ENCODE measurements at regions not wholly inside any gene's neighbourhood (a gene's known extent, or its start where the extent isn't known, plus 50 kb on each side); places are given as distances from the start of the nearest gene placed in this dataset.
"Not testable (repeated sequence)": the region's sequence is repeated elsewhere in the genome, so short reads cannot be mapped to it uniquely, and the experiment has no call there.

- TF ChIP-seq POLR2A (IDR thresholded peaks at IDR 0.05) (no peak), POLR2AphosphoS5 (IDR thresholded peaks at IDR 0.05) (no peak), EP300 (IDR thresholded peaks at IDR 0.05) (no peak)
- TF ChIP-seq, protein P1, sequence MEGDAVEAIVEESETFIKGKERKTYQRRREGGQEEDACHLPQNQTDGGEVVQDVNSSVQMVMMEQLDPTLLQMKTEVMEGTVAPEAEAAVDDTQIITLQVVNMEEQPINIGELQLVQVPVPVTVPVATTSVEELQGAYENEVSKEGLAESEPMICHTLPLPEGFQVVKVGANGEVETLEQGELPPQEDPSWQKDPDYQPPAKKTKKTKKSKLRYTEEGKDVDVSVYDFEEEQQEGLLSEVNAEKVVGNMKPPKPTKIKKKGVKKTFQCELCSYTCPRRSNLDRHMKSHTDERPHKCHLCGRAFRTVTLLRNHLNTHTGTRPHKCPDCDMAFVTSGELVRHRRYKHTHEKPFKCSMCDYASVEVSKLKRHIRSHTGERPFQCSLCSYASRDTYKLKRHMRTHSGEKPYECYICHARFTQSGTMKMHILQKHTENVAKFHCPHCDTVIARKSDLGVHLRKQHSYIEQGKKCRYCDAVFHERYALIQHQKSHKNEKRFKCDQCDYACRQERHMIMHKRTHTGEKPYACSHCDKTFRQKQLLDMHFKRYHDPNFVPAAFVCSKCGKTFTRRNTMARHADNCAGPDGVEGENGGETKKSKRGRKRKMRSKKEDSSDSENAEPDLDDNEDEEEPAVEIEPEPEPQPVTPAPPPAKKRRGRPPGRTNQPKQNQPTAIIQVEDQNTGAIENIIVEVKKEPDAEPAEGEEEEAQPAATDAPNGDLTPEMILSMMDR (IDR thresholded peaks at IDR 0.05), result no peak
- Histone ChIP-seq H3K4me1 (no peaks in the 10 kb centered on the region), H3K4me3 (no peak overlapping the region), H3K9me3 (no peaks in the 10 kb centered on the region), H3K27ac (no peak overlapping the region), H3K27me3 (no peaks in the 10 kb centered on the region), H3K36me3 (no peaks in the 10 kb centered on the region)
- DNase-seq (ENCODE audit: low spot score in 2 of 2), result no peak
Measured at GRCh38 chr3:169009453-169009852, 654.1 kb downstream of the MECOM start.

- Histone ChIP-seq H3K4me3 (no peak overlapping the region), H3K27ac (no peak overlapping the region), H3K36me3 (no peaks in the 10 kb centered on the region), H3K4me1 (no peaks in the 10 kb centered on the region), H3K27me3 (no peaks in the 10 kb centered on the region), H3K9me3 (no peaks in the 10 kb centered on the region)
- WGBS, result 39% methylated on average over 2 of the region's 2 CpGs
- DNase-seq (ENCODE audit: low spot score in 2 of 2), result no peak
- TF ChIP-seq EP300 (IDR thresholded peaks at IDR 0.05) (no peak), POLR2AphosphoS5 (IDR thresholded peaks at IDR 0.05) (no peak), POLR2A (IDR thresholded peaks at IDR 0.05) (no peak)
- TF ChIP-seq, protein P1 (IDR thresholded peaks at IDR 0.05), result no peak
Measured at GRCh38 chr3:169008776-169009358, 654.6 kb downstream of the MECOM start.

GRCh38 chr3:169007145-169007544, 656.4 kb downstream of the MECOM start:
- H3K4me3 ChIP-seq, result no peak overlapping the region
- no peak overlapping the region for H3K27ac ChIP-seq
- no peaks in the 10 kb centered on the region for H3K4me1 ChIP-seq
- 72% methylated on average over 2 of the region's 2 CpGs for WGBS
- DNase-seq (ENCODE audit: low spot score in 2 of 2), result no peak
- TF ChIP-seq POLR2AphosphoS5 (IDR thresholded peaks at IDR 0.05) (no peak), POLR2A (IDR thresholded peaks at IDR 0.05) (no peak), EP300 (IDR thresholded peaks at IDR 0.05) (no peak)
- TF ChIP-seq, protein P1 (IDR thresholded peaks at IDR 0.05), result no peak
- H3K36me3 ChIP-seq, result no peaks in the 10 kb centered on the region
- H3K27me3 ChIP-seq, result no peaks in the 10 kb centered on the region
- no peaks in the 10 kb centered on the region for H3K9me3 ChIP-seq

GRCh38 chr3:169006398-169006797, 657.1 kb downstream of the MECOM start:
- H3K4me3 ChIP-seq; DNase-seq (ENCODE audit: low spot score in 2 of 2); H3K9me3 ChIP-seq; H3K27me3 ChIP-seq; H3K4me1 ChIP-seq; H3K36me3 ChIP-seq; H3K27ac ChIP-seq: not testable (repeated sequence)
- 100% methylated on average over 3 of the region's 5 CpGs for WGBS

- no peak overlapping the region for H3K27ac ChIP-seq
- no peaks in the 10 kb centered on the region for H3K9me3 ChIP-seq
- no peaks in the 10 kb centered on the region for H3K4me1 ChIP-seq
- DNase-seq (ENCODE audit: low spot score in 2 of 2), result no peak
- no peaks in the 10 kb centered on the region for H3K27me3 ChIP-seq
- H3K4me3 ChIP-seq, result no peak overlapping the region
- TF ChIP-seq, protein P1 (IDR thresholded peaks at IDR 0.05), result no peak
- TF ChIP-seq POLR2A (IDR thresholded peaks at IDR 0.05) (no peak), EP300 (IDR thresholded peaks at IDR 0.05) (no peak), POLR2AphosphoS5 (IDR thresholded peaks at IDR 0.05) (no peak)
- H3K36me3 ChIP-seq, result no peaks in the 10 kb centered on the region
Measured at GRCh38 chr3:169002689-169003088, 660.8 kb downstream of the MECOM start.

GRCh38 chr3:168998792-168999191, 664.7 kb downstream of the MECOM start:
- no peak for DNase-seq (ENCODE audit: low spot score in 2 of 2)
- TF ChIP-seq POLR2AphosphoS5 (IDR thresholded peaks at IDR 0.05) (no peak), POLR2A (IDR thresholded peaks at IDR 0.05) (no peak), EP300 (IDR thresholded peaks at IDR 0.05) (no peak)
- TF ChIP-seq, protein P1 (IDR thresholded peaks at IDR 0.05), result no peak
- H3K27me3 ChIP-seq, result no peaks in the 10 kb centered on the region
- H3K36me3 ChIP-seq, result no peaks in the 10 kb centered on the region
- H3K4me1 ChIP-seq, result no peaks in the 10 kb centered on the region
- no peak overlapping the region for H3K27ac ChIP-seq
- 87% methylated on average over 3 of the region's 3 CpGs for WGBS
- H3K9me3 ChIP-seq, result no peaks in the 10 kb centered on the region
- H3K4me3 ChIP-seq, result no peak overlapping the region

Measured in suprapubic skin (tissue), 4 donors.